HEK293 (cell line): ENCODE measurements at regions not wholly inside any gene's neighbourhood (a gene's known extent, or its start where the extent isn't known, plus 50 kb on each side); places are given as distances from the start of the nearest gene placed in this dataset.

Source experiments
- CTCF ChIA-PET: fragments of 350-600 bp; formaldehyde crosslinking; extraction: SDS; loops from one replicate; lab custom pipeline; 2021; ENCODE audit warnings: antibody characterized with exemption; lab: Yijun Ruan, JAX
- POLR2A ChIA-PET: fragments of 300-600 bp; formaldehyde crosslinking; extraction: SDS; loops from one replicate; lab custom pipeline; 2020; ENCODE audit warnings: antibody characterized with exemption, inconsistent platforms; lab: Yijun Ruan, JAX
- H3K27ac ChIP-seq: fragments of 200-500 bp; sonication (Bioruptor generic); 2 replicates; pipeline ENCODE4 v1.5.1; 2014; ENCODE audit warnings: low read depth, low read length, control low read depth, inconsistent platforms; ENCODE audit errors: extremely low read depth
- H3K36me3 ChIP-seq, 2 experiments: fragments of 200-500 bp in 1 of 2; sonication (Bioruptor generic) in 1 of 2; 1 replicate in 1 of 2; 2 replicates in 1 of 2; pipeline ENCODE4 v1.5.1; 2014 to 2017; ENCODE audit warnings: inconsistent platforms in 2 of 2, low read length in 2 of 2; ENCODE audit not compliant: control insufficient read depth in 2 of 2, insufficient read depth in 1 of 2
- H3K4me1 ChIP-seq: fragments of 200-500 bp; sonication (Bioruptor generic); 2 replicates; pipeline ENCODE4 v1.5.1; 2014; ENCODE audit warnings: mild to moderate bottlenecking, low read length, inconsistent platforms; ENCODE audit not compliant: control insufficient read depth, insufficient read depth
- H3K4me3 ChIP-seq: 2 replicates; pipeline ENCODE4 v1.5.1; 2011; ENCODE audit warnings: low read depth, mild to moderate bottlenecking, control low read depth, low read length, moderate library complexity
- H3K9me3 ChIP-seq: fragments of 200-500 bp; sonication (Bioruptor generic); 2 replicates; pipeline ENCODE4 v1.5.1; 2014; ENCODE audit warnings: low read depth, low read length, inconsistent platforms; ENCODE audit not compliant: control insufficient read depth, insufficient read depth
- FEZF1 ChIP-seq: fragments of 450-650 bp; formaldehyde crosslinking; IDR thresholded peaks from 2 replicates; pipeline ENCODE4 v1.5.1; 2016; ENCODE audit warnings: missing biosample characterization, missing genetic modification characterization
- GFI1B ChIP-seq: fragments of 450-650 bp; formaldehyde crosslinking; IDR thresholded peaks from 2 replicates; pipeline ENCODE4 v1.5.1; 2016; ENCODE audit warnings: missing biosample characterization, missing genetic modification characterization
- GLIS2 ChIP-seq: fragments of 450-650 bp; formaldehyde crosslinking; IDR thresholded peaks from 2 replicates; pipeline ENCODE4 v1.5.1; 2016; ENCODE audit warnings: missing biosample characterization, missing genetic modification characterization
- MEIS1 ChIP-seq: sonication (generic); formaldehyde crosslinking; IDR thresholded peaks from 2 replicates; pipeline ENCODE4 v1.8.1; 2022; ENCODE audit warnings: missing genetic modification reagents, mild to moderate bottlenecking, borderline replicate concordance
- SETDB1 ChIP-seq: IDR thresholded peaks from one replicate; pipeline ENCODE4 v1.6.1; 2017; ENCODE audit warnings: mild to moderate bottlenecking, low read length, moderate library complexity, mixed read lengths; ENCODE audit not compliant: insufficient read length
- SP3 ChIP-seq: fragments of 450-650 bp; formaldehyde crosslinking; IDR thresholded peaks from 2 replicates; pipeline ENCODE4 v1.5.1; 2016; ENCODE audit warnings: missing biosample characterization, missing genetic modification characterization
- TCF7L2 ChIP-seq: IDR thresholded peaks from 2 replicates; pipeline ENCODE4 v1.6.1; 2011; ENCODE audit warnings: low read depth, mild to moderate bottlenecking, inconsistent platforms, low read length, moderate library complexity, borderline replicate concordance
- ZFP37 ChIP-seq: fragments of 450-650 bp; formaldehyde crosslinking; IDR thresholded peaks from 2 replicates; pipeline ENCODE4 v1.5.1; 2016; ENCODE audit warnings: missing biosample characterization, missing genetic modification characterization
- ZFP41 ChIP-seq: fragments of 450-650 bp; formaldehyde crosslinking; IDR thresholded peaks from 2 replicates; pipeline ENCODE4 v1.5.1; 2016; ENCODE audit warnings: missing biosample characterization, missing genetic modification characterization, borderline replicate concordance
- ZNF132 ChIP-seq: fragments of 450-650 bp; formaldehyde crosslinking; IDR thresholded peaks from 2 replicates; pipeline ENCODE4 v1.5.1; 2017; ENCODE audit warnings: missing biosample characterization, missing genetic modification characterization, borderline replicate concordance
- ZNF155 ChIP-seq: fragments of 450-650 bp; formaldehyde crosslinking; IDR thresholded peaks from 2 replicates; pipeline ENCODE4 v1.5.1; 2016; ENCODE audit warnings: missing biosample characterization, missing genetic modification characterization
- ZNF157 ChIP-seq: fragments of 450-650 bp; formaldehyde crosslinking; IDR thresholded peaks from 2 replicates; pipeline ENCODE4 v1.5.1; 2016; ENCODE audit warnings: missing biosample characterization, missing genetic modification characterization
- ZNF211 ChIP-seq: fragments of 450-650 bp; formaldehyde crosslinking; IDR thresholded peaks from 2 replicates; pipeline ENCODE4 v1.5.1; 2016; ENCODE audit warnings: low read depth, missing biosample characterization, missing genetic modification characterization
- ZNF223 ChIP-seq: fragments of 450-650 bp; formaldehyde crosslinking; IDR thresholded peaks from 2 replicates; pipeline ENCODE4 v1.5.1; 2016; ENCODE audit warnings: missing biosample characterization, missing genetic modification characterization
- ZNF274 ChIP-seq, 2 experiments: fragments of 200-500 bp in 1 of 2; fragments of 450-650 bp in 1 of 2; sonication (Bioruptor generic) in 1 of 2; formaldehyde crosslinking in 1 of 2; IDR thresholded peaks; 2 replicates each; pipeline versions ENCODE4 v1.5.1 to v1.6.1; 2014 to 2016; ENCODE audit warnings: borderline replicate concordance in 1 of 2, inconsistent platforms in 1 of 2, low read length in 1 of 2, missing biosample characterization in 1 of 2, missing genetic modification characterization in 1 of 2
- ZNF391 ChIP-seq: fragments of 450-650 bp; formaldehyde crosslinking; IDR thresholded peaks from 2 replicates; pipeline ENCODE4 v1.5.1; 2016; ENCODE audit warnings: low read depth, missing biosample characterization, missing genetic modification characterization, borderline replicate concordance
- ZNF423 ChIP-seq: fragments of 450-650 bp; formaldehyde crosslinking; IDR thresholded peaks from 2 replicates; pipeline ENCODE4 v1.5.1; 2016; ENCODE audit warnings: missing biosample characterization, missing genetic modification characterization
- ZNF426 ChIP-seq: fragments of 450-650 bp; formaldehyde crosslinking; IDR thresholded peaks from 2 replicates; pipeline ENCODE4 v1.5.1; 2017; ENCODE audit warnings: missing biosample characterization, missing genetic modification characterization, mild to moderate bottlenecking, inconsistent platforms, moderate library complexity
- ZNF501 ChIP-seq: fragments of 450-650 bp; formaldehyde crosslinking; IDR thresholded peaks from 2 replicates; pipeline ENCODE4 v1.5.1; 2016; ENCODE audit warnings: missing biosample characterization, missing genetic modification characterization
- ZNF624 ChIP-seq: fragments of 450-650 bp; formaldehyde crosslinking; IDR thresholded peaks from 2 replicates; pipeline ENCODE4 v1.5.1; 2017; ENCODE audit warnings: missing biosample characterization, missing genetic modification characterization
- ZNF664 ChIP-seq: fragments of 450-650 bp; formaldehyde crosslinking; IDR thresholded peaks from 2 replicates; pipeline ENCODE4 v1.5.1; 2016; ENCODE audit warnings: missing biosample characterization, missing genetic modification characterization
- TF ChIP-seq, protein P1 (sequence below): fragments of 450-650 bp; formaldehyde crosslinking; IDR thresholded peaks from 2 replicates; pipeline ENCODE4 v1.5.1; 2016; ENCODE audit warnings: missing biosample characterization, missing genetic modification characterization
- TF ChIP-seq, protein P2 (sequence below): fragments of 450-650 bp; formaldehyde crosslinking; IDR thresholded peaks from 2 replicates; pipeline ENCODE4 v1.5.1; 2016; ENCODE audit warnings: missing biosample characterization, missing genetic modification characterization
- TF ChIP-seq, protein P3 (sequence below): fragments of 450-650 bp; formaldehyde crosslinking; IDR thresholded peaks from 2 replicates; pipeline ENCODE4 v1.5.1; 2016; ENCODE audit warnings: missing biosample characterization, missing genetic modification characterization

DNA sequence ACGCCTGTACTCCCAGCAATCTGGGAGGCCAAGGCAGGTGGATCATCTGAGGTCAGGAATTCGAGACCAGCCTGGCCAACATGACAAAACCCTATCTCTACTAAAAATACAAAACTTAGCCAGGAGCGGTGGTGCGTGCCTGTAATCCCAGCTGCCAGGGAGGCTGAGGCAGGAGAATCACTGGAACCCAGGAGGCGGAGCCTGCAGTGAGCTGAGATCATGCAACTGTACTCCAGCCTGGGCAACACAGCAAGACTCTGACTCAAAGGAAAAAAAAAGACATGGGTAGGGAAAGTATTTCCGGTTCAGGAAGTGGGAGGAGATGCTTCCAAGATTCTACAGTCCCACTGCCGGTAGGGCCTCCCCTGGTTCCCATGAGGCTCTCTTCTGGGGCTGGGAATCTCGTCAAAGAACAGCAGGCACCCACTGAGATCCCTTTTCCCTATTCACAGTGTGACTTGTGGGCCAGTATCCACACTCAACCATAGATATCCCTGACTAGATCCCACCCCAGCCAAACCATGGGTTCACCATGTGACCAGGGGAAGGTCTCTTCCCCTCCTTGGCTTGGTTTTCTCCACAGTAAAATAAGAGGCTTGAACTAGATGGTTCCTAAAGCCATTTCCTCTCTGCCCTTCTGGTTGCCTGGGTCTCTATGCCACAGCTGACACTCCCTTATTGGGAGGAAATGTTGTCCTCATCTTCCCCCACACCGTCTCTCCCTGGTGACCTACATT lies 443.3 kb downstream of the BUD13 start (continued):
- TF ChIP-seq, protein P1, sequence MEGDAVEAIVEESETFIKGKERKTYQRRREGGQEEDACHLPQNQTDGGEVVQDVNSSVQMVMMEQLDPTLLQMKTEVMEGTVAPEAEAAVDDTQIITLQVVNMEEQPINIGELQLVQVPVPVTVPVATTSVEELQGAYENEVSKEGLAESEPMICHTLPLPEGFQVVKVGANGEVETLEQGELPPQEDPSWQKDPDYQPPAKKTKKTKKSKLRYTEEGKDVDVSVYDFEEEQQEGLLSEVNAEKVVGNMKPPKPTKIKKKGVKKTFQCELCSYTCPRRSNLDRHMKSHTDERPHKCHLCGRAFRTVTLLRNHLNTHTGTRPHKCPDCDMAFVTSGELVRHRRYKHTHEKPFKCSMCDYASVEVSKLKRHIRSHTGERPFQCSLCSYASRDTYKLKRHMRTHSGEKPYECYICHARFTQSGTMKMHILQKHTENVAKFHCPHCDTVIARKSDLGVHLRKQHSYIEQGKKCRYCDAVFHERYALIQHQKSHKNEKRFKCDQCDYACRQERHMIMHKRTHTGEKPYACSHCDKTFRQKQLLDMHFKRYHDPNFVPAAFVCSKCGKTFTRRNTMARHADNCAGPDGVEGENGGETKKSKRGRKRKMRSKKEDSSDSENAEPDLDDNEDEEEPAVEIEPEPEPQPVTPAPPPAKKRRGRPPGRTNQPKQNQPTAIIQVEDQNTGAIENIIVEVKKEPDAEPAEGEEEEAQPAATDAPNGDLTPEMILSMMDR (tag by site-specific recombination) = no peak
- TF ChIP-seq SETDB1 (no peak), GFI1B (no peak), ZNF501 (tag by site-specific recombination) (no peak), SP3 (no peak), ZNF274 (IDR thresholded peaks at IDR 0.05; ENCODE audit: low read length) (no peak), ZNF274 (tag by site-specific recombination; IDR thresholded peaks at IDR 0.05; ENCODE audit: borderline replicate concordance) (no peak), ZNF391 (tag by site-specific recombination) (no peak), ZNF223 (tag by site-specific recombination) (no peak)

DNA sequence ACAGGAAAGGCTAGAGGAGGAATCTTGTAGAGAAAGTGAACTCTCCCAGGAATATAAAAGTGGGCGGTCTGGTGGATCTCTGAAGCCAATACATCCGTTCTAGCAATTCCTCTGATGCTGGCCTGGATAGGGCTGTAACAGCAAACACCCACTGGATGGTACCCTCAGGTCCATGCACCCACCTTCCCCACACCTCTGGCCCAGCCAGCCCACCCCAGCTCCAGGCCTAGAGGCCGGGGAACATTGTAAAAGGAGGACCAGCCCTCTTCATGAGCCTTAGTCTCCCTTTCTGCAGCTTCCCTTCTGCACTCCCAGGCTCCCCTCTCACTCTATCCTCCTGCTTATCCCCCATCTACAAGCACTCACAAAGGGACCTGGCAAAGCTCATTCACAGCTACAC lies 443.9 kb downstream of the BUD13 start:
- Histone ChIP-seq H3K27ac (no peak overlapping the region), H3K9me3 (no peaks in the 10 kb centered on the region)
- no peak for TF ChIP-seq MEIS1 (CRISPR knock-in tag)
- TF ChIP-seq, all 188 proteins: peak for 0
- no peaks in the 10 kb centered on the region for H3K36me3 ChIP-seq
- H3K4me3 ChIP-seq = no peak overlapping the region
- no peaks in the 10 kb centered on the region for H3K4me1 ChIP-seq
- ChIA-PET CTCF (no interaction called here), POLR2A (no interaction called here)

DNA sequence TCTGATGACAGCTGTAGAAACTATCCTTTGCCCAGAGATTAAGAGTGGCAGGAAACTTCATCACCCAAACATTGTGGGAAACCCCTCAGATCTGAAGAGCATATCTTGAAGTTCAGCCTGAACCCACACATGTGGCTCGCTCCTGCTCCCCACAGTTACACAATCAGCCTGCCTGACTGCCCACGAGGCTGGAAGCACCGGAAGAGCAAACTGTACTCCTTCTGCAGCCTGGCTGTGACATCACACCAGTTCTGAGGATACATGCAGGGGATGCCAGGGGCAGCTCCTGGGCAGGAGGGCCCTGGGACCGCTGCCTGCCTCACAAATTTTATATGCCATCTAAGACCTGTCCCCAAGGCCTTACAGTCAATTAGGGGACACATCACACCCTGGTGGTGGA lies 444.4 kb downstream of the BUD13 start:
- no peaks in the 10 kb centered on the region for H3K36me3 ChIP-seq
- no peaks in the 10 kb centered on the region for H3K4me1 ChIP-seq
- H3K9me3 ChIP-seq = no peaks in the 10 kb centered on the region
- TF ChIP-seq ZNF211 = no peak
- TF ChIP-seq ZFP41 = no peak
- TF ChIP-seq ZNF157 (tag by site-specific recombination) = no peak
- TF ChIP-seq SP3 = no peak
- TF ChIP-seq, protein P2, sequence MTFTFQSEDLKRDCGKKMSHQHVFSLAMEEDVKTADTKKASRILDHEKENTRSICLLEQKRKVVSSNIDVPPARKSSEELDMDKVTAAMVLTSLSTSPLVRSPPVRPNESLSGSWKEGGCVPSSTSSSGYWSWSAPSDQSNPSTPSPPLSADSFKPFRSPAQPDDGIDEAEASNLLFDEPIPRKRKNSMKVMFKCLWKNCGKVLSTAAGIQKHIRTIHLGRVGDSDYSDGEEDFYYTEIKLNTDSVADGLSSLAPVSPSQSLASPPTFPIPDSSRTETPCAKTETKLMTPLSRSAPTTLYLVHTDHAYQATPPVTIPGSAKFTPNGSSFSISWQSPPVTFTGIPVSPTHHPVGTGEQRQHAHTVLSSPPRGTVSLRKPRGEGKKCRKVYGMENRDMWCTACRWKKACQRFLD (tag by site-specific recombination) = no peak
- no peak for TF ChIP-seq ZNF624 (tag by site-specific recombination)
- TF ChIP-seq ZNF155 = no peak
- no peak for TF ChIP-seq ZNF664 (tag by site-specific recombination)
- TF ChIP-seq ZNF423 (tag by site-specific recombination) = no peak
- TF ChIP-seq TCF7L2 = no peak
- TF ChIP-seq ZNF426 = no peak
- TF ChIP-seq ZFP37 (tag by site-specific recombination) = no peak
- no peak for TF ChIP-seq ZNF132 (tag by site-specific recombination)
- no peak for TF ChIP-seq FEZF1 (tag by site-specific recombination)
- TF ChIP-seq, protein P3, sequence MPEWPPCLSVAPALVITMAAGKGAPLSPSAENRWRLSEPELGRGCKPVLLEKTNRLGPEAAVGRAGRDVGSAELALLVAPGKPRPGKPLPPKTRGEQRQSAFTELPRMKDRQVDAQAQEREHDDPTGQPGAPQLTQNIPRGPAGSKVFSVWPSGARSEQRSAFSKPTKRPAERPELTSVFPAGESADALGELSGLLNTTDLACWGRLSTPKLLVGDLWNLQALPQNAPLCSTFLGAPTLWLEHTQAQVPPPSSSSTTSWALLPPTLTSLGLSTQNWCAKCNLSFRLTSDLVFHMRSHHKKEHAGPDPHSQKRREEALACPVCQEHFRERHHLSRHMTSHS (tag by site-specific recombination) = no peak
- no peak for TF ChIP-seq GLIS2 (tag by site-specific recombination)
- ChIA-PET CTCF (no interaction called here), POLR2A (no interaction called here)
- no peak overlapping the region for H3K27ac ChIP-seq
- H3K4me3 ChIP-seq = no peak overlapping the region
